ENCODE measurements at regions not wholly inside any gene's neighbourhood (a gene's known extent, or its start where the extent isn't known, plus 50 kb on each side); places are given as distances from the start of the nearest gene placed in this dataset.

GRCh38 chr9:32698706-32699277 lies 63.3 kb upstream of the TAF1L start:
- H3K4me3 ChIP-seq (ENCODE audit: low read depth, low read length): no peak overlapping the region
- H3K36me3 ChIP-seq (ENCODE audit: control insufficient read depth, insufficient read depth, low read length): no peaks in the 10 kb centered on the region
- no peaks in the 10 kb centered on the region for H3K4me1 ChIP-seq (ENCODE audit: control insufficient read depth, insufficient read depth, low read length)
- 98% methylated on average over 9 of the region's 9 CpGs for WGBS (ENCODE audit: insufficient coverage)
- DNase-seq (ENCODE audit: low read depth in 4 of 6, low spot score in 6 of 6): no peak
- no peak overlapping the region for H3K27ac ChIP-seq (ENCODE audit: low read depth, low read length)
- H3K9me3 ChIP-seq (ENCODE audit: control insufficient read depth, insufficient read depth, low read length): no peaks in the 10 kb centered on the region
- no peaks in the 10 kb centered on the region for H3K27me3 ChIP-seq (ENCODE audit: control insufficient read depth, insufficient read depth, low read length)

DNA sequence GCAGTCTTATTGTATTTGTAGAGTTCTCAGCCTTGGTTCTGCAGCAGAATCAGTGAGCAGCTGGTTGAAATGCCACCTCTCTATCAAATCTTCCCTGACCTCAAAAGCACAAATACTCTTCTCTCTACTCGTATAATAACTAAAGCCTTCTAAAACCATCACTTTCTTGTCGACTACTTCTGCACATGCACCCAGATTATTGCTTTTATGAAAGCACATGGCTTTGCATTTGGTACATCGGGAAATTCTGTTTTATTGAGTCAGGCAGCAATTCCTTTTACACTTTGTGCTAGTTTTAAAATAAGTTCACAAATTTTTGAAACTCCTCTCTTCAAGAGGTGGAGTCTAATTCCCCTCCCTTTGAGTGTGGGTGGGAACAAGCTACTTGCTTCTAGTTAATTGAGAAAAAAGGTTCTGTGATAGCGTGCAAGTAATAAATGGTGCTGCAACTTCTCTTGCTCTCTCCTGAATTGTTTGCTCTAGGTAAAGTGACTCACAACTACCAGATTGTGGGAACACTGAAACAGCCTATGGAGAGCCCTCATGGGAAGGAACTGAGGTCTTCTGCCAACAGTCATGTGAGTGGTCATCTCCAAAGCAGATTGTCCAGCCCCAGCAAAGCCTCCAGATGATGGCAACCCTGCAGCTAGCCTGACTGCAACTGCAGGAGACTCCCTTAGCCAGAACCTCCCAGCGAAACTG lies 66.0 kb upstream of the TAF1L start:
- H3K4me3 ChIP-seq (ENCODE audit: low read depth, low read length): no peak overlapping the region
- H3K36me3 ChIP-seq (ENCODE audit: control insufficient read depth, insufficient read depth, low read length): no peaks in the 10 kb centered on the region
- no peak overlapping the region for H3K27ac ChIP-seq (ENCODE audit: low read depth, low read length)
- WGBS (ENCODE audit: insufficient coverage): 71% methylated on average over 1 of the region's 5 CpGs
- H3K4me1 ChIP-seq (ENCODE audit: control insufficient read depth, insufficient read depth, low read length): no peaks in the 10 kb centered on the region
- no peaks in the 10 kb centered on the region for H3K9me3 ChIP-seq (ENCODE audit: control insufficient read depth, insufficient read depth, low read length)
- no peak for DNase-seq (ENCODE audit: low read depth in 4 of 6, low spot score in 6 of 6)
- H3K27me3 ChIP-seq (ENCODE audit: control insufficient read depth, insufficient read depth, low read length): no peaks in the 10 kb centered on the region

DNA sequence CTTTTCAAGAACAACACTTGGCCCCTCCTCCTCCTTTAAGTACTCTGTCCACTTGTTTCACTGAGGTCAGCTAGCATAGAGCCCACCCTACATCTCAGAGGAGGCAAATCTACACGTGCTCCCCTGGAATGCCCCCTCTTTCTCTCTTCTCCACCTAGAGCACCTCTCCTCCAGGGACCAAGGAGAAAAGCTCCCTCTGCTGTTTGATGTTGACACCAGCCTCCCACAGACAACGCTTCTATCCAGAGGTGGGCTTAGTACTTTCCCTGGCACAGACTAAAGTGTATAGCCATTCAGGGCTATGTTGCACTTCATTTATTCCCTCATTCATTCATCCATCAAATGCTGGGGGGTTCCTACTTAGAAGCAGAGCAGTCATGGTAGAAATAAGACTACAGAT lies 68.2 kb upstream of the TAF1L start:
- 20% methylated on average over 1 of the region's 2 CpGs for WGBS (ENCODE audit: insufficient coverage)
- H3K4me1 ChIP-seq (ENCODE audit: control insufficient read depth, insufficient read depth, low read length): no peaks in the 10 kb centered on the region
- no peaks in the 10 kb centered on the region for H3K36me3 ChIP-seq (ENCODE audit: control insufficient read depth, insufficient read depth, low read length)
- H3K27ac ChIP-seq (ENCODE audit: low read depth, low read length): no peak overlapping the region
- DNase-seq (ENCODE audit: low read depth in 4 of 6, low spot score in 6 of 6): no peak
- H3K4me3 ChIP-seq (ENCODE audit: low read depth, low read length): no peak overlapping the region
- no peaks in the 10 kb centered on the region for H3K9me3 ChIP-seq (ENCODE audit: control insufficient read depth, insufficient read depth, low read length)
- no peaks in the 10 kb centered on the region for H3K27me3 ChIP-seq (ENCODE audit: control insufficient read depth, insufficient read depth, low read length)

DNA sequence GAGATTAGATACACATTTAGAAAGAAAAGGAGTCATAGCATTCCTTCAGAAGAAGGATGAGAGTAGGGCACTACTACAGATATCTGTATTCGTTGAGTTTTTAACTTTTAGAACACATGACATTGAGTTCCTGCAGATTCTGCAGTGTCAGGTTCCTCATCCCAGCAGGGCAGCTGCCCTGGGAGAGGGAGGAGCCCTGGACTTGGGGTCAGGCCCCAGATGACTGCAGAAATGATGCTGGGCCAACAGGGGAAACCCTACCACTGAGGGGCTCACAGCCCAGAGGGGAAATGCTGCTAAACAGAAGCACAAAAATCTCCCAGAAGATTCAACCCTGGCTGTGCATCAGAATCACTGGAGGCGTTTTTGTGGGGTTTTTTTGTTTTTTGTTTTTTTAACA lies 68.9 kb upstream of the TAF1L start:
- Histone ChIP-seq H3K9me3 (ENCODE audit: control insufficient read depth, insufficient read depth, low read length) (no peaks in the 10 kb centered on the region), H3K27me3 (ENCODE audit: control insufficient read depth, insufficient read depth, low read length) (no peaks in the 10 kb centered on the region), H3K36me3 (ENCODE audit: control insufficient read depth, insufficient read depth, low read length) (no peaks in the 10 kb centered on the region), H3K27ac (ENCODE audit: low read depth, low read length) (no peak overlapping the region), H3K4me3 (ENCODE audit: low read depth, low read length) (no peak overlapping the region), H3K4me1 (ENCODE audit: control insufficient read depth, insufficient read depth, low read length) (no peaks in the 10 kb centered on the region)
- DNase-seq (ENCODE audit: low read depth in 4 of 6, low spot score in 6 of 6): no peak
- 70% methylated on average over 1 of the region's 2 CpGs for WGBS (ENCODE audit: insufficient coverage)

DNA sequence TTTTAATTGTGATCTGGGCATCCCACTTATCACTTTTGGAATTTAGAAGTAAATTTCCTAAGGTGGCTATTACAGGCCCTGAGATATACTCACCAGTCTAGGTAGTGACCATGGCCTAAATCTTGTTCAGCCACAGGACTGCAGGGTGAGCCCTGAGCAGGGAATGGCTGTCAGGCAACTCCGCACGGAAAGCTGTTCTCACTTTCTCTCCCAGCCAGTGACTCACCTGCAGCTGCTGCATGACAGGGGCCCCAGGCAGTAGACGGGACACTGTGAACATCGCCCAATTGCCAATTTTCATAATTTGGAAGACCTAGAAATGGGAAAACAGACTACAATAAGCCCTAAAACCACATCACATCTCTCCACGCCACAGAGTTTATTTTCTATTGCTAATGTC lies 69.6 kb upstream of the TAF1L start:
- 78% methylated on average over 3 of the region's 5 CpGs for WGBS (ENCODE audit: insufficient coverage)
- no peaks in the 10 kb centered on the region for H3K36me3 ChIP-seq (ENCODE audit: control insufficient read depth, insufficient read depth, low read length)

GRCh38 chr9:32706004-32706724 lies 70.7 kb upstream of the TAF1L start:
- Histone ChIP-seq H3K27me3 (ENCODE audit: control insufficient read depth, insufficient read depth, low read length) (no peaks in the 10 kb centered on the region), H3K36me3 (ENCODE audit: control insufficient read depth, insufficient read depth, low read length) (no peaks in the 10 kb centered on the region), H3K4me3 (ENCODE audit: low read depth, low read length) (no peak overlapping the region), H3K4me1 (ENCODE audit: control insufficient read depth, insufficient read depth, low read length) (no peaks in the 10 kb centered on the region), H3K27ac (ENCODE audit: low read depth, low read length) (no peak overlapping the region), H3K9me3 (ENCODE audit: control insufficient read depth, insufficient read depth, low read length) (no peaks in the 10 kb centered on the region)
- no peak for DNase-seq (ENCODE audit: low read depth in 4 of 6, low spot score in 6 of 6)
- WGBS (ENCODE audit: insufficient coverage): 42% methylated on average over 2 of the region's 4 CpGs

More for the DNA sequence above, 69.6 kb upstream of the TAF1L start:
- H3K4me1 ChIP-seq (ENCODE audit: control insufficient read depth, insufficient read depth, low read length): no peaks in the 10 kb centered on the region
- no peaks in the 10 kb centered on the region for H3K27me3 ChIP-seq (ENCODE audit: control insufficient read depth, insufficient read depth, low read length)
- DNase-seq (ENCODE audit: low read depth in 4 of 6, low spot score in 6 of 6): no peak
- no peak overlapping the region for H3K27ac ChIP-seq (ENCODE audit: low read depth, low read length)
- no peak overlapping the region for H3K4me3 ChIP-seq (ENCODE audit: low read depth, low read length)
- H3K9me3 ChIP-seq (ENCODE audit: control insufficient read depth, insufficient read depth, low read length): no peaks in the 10 kb centered on the region

GRCh38 chr9:32706725-32707100 lies 71.2 kb upstream of the TAF1L start:
- no peaks in the 10 kb centered on the region for H3K36me3 ChIP-seq (ENCODE audit: control insufficient read depth, insufficient read depth, low read length)
- H3K9me3 ChIP-seq (ENCODE audit: control insufficient read depth, insufficient read depth, low read length): no peaks in the 10 kb centered on the region
- no peak overlapping the region for H3K4me3 ChIP-seq (ENCODE audit: low read depth, low read length)
- H3K27ac ChIP-seq (ENCODE audit: low read depth, low read length): no peak overlapping the region
- WGBS (ENCODE audit: insufficient coverage): 81% methylated on average over 4 of the region's 5 CpGs
- H3K27me3 ChIP-seq (ENCODE audit: control insufficient read depth, insufficient read depth, low read length): no peaks in the 10 kb centered on the region
- H3K4me1 ChIP-seq (ENCODE audit: control insufficient read depth, insufficient read depth, low read length): no peaks in the 10 kb centered on the region
- DNase-seq (ENCODE audit: low read depth in 4 of 6, low spot score in 6 of 6): no peak

GRCh38 chr9:32707326-32707725 lies 71.9 kb upstream of the TAF1L start:
- no peaks in the 10 kb centered on the region for H3K9me3 ChIP-seq (ENCODE audit: control insufficient read depth, insufficient read depth, low read length)
- DNase-seq (ENCODE audit: low read depth in 4 of 6, low spot score in 6 of 6): no peak
- 94% methylated on average over 3 of the region's 5 CpGs for WGBS (ENCODE audit: insufficient coverage)
- H3K27ac ChIP-seq (ENCODE audit: low read depth, low read length): no peak overlapping the region
- no peaks in the 10 kb centered on the region for H3K36me3 ChIP-seq (ENCODE audit: control insufficient read depth, insufficient read depth, low read length)
- no peak overlapping the region for H3K4me3 ChIP-seq (ENCODE audit: low read depth, low read length)
- H3K27me3 ChIP-seq (ENCODE audit: control insufficient read depth, insufficient read depth, low read length): no peaks in the 10 kb centered on the region
- no peaks in the 10 kb centered on the region for H3K4me1 ChIP-seq (ENCODE audit: control insufficient read depth, insufficient read depth, low read length)

DNA sequence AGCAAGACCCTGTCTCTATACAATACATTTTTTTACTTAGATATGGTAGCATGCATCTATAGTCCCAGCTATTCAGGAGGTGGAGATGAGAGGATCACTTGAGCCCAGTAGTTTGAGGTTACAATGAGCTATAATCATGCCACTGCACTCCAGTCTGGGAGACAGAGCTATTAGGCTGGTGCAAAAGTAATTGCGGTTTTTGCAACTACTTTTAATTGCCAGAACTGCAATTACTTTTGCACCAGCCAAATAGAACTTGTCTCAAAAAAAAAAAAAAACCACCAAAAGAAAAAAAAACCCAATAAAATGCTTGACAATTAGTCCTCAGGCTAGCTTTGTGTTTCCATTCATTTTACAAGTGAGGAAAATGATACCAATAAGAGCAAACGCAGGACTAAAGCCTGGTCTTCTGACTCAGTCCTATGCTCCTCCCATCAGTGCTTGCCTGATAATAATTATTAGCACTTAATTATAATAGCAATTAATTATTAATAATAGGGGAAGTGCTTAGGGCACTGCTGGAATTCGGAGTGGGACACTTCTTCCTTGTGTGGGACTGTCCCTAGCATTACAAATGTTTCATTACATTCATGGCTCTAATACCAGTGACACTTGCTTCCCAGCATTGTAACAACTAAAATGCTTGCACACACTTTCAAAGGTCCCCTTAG lies 73.1 kb upstream of the TAF1L start:
- H3K36me3 ChIP-seq (ENCODE audit: control insufficient read depth, insufficient read depth, low read length): no peaks in the 10 kb centered on the region
- WGBS (ENCODE audit: insufficient coverage): no CpG with 5 or more reads among the region's 3 CpGs
- no peak overlapping the region for H3K4me3 ChIP-seq (ENCODE audit: low read depth, low read length)
- no peaks in the 10 kb centered on the region for H3K4me1 ChIP-seq (ENCODE audit: control insufficient read depth, insufficient read depth, low read length)
- H3K27ac ChIP-seq (ENCODE audit: low read depth, low read length): no peak overlapping the region
- H3K27me3 ChIP-seq (ENCODE audit: control insufficient read depth, insufficient read depth, low read length): no peaks in the 10 kb centered on the region
- DNase-seq (ENCODE audit: low read depth in 4 of 6, low spot score in 6 of 6): no peak
- no peaks in the 10 kb centered on the region for H3K9me3 ChIP-seq (ENCODE audit: control insufficient read depth, insufficient read depth, low read length)

Measured in spinal cord (tissue), 9 donors.